Neural cell (in vitro differentiated cells): ENCODE measurements at regions not wholly inside any gene's neighbourhood (a gene's known extent, or its start where the extent isn't known, plus 50 kb on each side); places are given as distances from the start of the nearest gene placed in this dataset.

Experiments
- EP300 ChIP-seq: fragments of 450-650 bp; conservative IDR thresholded peaks from 2 replicates; pipeline ENCODE4 v1.6.1; 2014; ENCODE audit warnings: antibody characterized with exemption, mild to moderate bottlenecking, moderate library complexity; ENCODE audit not compliant: poor library complexity, severe bottlenecking
- EZH2 ChIP-seq: fragments of 200-600, 300-800 bp; shearing (Covaris generic), sonication (generic); IDR thresholded peaks from 2 replicates; pipeline ENCODE4 v1.6.1; 2014; ENCODE audit warnings: antibody characterized with exemption, low read length, borderline replicate concordance, mild to moderate bottlenecking; ENCODE audit not compliant: insufficient read depth, poor library complexity, severe bottlenecking
- RAD21 ChIP-seq: fragments of 450-650 bp; conservative IDR thresholded peaks from 2 replicates; pipeline ENCODE4 v1.6.1; 2014; ENCODE audit warnings: antibody characterized with exemption, mild to moderate bottlenecking, moderate library complexity
- TAF1 ChIP-seq: IDR thresholded peaks from 2 replicates; pipeline ENCODE4 v1.6.1; 2012; ENCODE audit warnings: low read depth
- TF ChIP-seq, protein P1 (sequence below): fragments of 450-650 bp; IDR thresholded peaks from 2 replicates; pipeline ENCODE4 v1.5.1; 2014; ENCODE audit warnings: antibody characterized with exemption, mild to moderate bottlenecking, moderate library complexity; ENCODE audit not compliant: poor library complexity, severe bottlenecking
- TF ChIP-seq, protein P2 (sequence below): IDR thresholded peaks from 2 replicates; pipeline ENCODE4 v1.6.1; 2012; ENCODE audit warnings: borderline replicate concordance

DNA sequence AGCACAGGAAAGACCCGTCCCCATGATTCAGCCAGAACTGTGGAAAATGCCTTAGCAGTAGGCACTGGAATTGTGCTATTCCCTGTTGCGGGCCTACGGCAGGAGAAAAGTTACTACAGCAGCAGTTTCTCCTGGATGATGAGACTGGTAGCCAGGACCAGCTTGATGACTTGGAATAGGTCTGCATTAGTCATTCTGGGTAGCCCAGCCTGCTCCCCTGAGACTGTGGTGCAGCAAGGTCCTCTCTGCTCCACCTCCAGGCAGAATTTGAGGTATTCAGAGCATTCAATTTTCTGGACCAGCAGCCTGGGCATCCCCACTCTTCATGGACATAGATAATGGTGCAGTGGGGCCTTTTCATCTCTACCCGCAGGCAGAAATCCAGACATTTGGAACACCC lies 490.0 kb downstream of the SH2D4B start:
- TF ChIP-seq EZH2: no peak
- TF ChIP-seq, protein P1, sequence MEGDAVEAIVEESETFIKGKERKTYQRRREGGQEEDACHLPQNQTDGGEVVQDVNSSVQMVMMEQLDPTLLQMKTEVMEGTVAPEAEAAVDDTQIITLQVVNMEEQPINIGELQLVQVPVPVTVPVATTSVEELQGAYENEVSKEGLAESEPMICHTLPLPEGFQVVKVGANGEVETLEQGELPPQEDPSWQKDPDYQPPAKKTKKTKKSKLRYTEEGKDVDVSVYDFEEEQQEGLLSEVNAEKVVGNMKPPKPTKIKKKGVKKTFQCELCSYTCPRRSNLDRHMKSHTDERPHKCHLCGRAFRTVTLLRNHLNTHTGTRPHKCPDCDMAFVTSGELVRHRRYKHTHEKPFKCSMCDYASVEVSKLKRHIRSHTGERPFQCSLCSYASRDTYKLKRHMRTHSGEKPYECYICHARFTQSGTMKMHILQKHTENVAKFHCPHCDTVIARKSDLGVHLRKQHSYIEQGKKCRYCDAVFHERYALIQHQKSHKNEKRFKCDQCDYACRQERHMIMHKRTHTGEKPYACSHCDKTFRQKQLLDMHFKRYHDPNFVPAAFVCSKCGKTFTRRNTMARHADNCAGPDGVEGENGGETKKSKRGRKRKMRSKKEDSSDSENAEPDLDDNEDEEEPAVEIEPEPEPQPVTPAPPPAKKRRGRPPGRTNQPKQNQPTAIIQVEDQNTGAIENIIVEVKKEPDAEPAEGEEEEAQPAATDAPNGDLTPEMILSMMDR: no peak
- TF ChIP-seq, protein P2, sequence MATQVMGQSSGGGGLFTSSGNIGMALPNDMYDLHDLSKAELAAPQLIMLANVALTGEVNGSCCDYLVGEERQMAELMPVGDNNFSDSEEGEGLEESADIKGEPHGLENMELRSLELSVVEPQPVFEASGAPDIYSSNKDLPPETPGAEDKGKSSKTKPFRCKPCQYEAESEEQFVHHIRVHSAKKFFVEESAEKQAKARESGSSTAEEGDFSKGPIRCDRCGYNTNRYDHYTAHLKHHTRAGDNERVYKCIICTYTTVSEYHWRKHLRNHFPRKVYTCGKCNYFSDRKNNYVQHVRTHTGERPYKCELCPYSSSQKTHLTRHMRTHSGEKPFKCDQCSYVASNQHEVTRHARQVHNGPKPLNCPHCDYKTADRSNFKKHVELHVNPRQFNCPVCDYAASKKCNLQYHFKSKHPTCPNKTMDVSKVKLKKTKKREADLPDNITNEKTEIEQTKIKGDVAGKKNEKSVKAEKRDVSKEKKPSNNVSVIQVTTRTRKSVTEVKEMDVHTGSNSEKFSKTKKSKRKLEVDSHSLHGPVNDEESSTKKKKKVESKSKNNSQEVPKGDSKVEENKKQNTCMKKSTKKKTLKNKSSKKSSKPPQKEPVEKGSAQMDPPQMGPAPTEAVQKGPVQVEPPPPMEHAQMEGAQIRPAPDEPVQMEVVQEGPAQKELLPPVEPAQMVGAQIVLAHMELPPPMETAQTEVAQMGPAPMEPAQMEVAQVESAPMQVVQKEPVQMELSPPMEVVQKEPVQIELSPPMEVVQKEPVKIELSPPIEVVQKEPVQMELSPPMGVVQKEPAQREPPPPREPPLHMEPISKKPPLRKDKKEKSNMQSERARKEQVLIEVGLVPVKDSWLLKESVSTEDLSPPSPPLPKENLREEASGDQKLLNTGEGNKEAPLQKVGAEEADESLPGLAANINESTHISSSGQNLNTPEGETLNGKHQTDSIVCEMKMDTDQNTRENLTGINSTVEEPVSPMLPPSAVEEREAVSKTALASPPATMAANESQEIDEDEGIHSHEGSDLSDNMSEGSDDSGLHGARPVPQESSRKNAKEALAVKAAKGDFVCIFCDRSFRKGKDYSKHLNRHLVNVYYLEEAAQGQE: no peak
- TF ChIP-seq TAF1: no peak
- no peak for TF ChIP-seq EP300
- no peak for TF ChIP-seq RAD21
